HEK293 (cell line): ENCODE measurements at regions not wholly inside any gene's neighbourhood (a gene's known extent, or its start where the extent isn't known, plus 50 kb on each side); places are given as distances from the start of the nearest gene placed in this dataset.

ENCODE experiments used
- CTCF ChIA-PET: fragments of 350-600 bp; formaldehyde crosslinking; extraction: SDS; loops from one replicate; lab custom pipeline; 2021; ENCODE audit warnings: antibody characterized with exemption; lab: Yijun Ruan, JAX
- POLR2A ChIA-PET: fragments of 300-600 bp; formaldehyde crosslinking; extraction: SDS; loops from one replicate; lab custom pipeline; 2020; ENCODE audit warnings: antibody characterized with exemption, inconsistent platforms; lab: Yijun Ruan, JAX
- H3K27ac ChIP-seq: fragments of 200-500 bp; sonication (Bioruptor generic); 2 replicates; pipeline ENCODE4 v1.5.1; 2014; ENCODE audit warnings: low read depth, low read length, control low read depth, inconsistent platforms; ENCODE audit errors: extremely low read depth
- H3K36me3 ChIP-seq, 2 experiments: fragments of 200-500 bp in 1 of 2; sonication (Bioruptor generic) in 1 of 2; 1 replicate in 1 of 2; 2 replicates in 1 of 2; pipeline ENCODE4 v1.5.1; 2014 to 2017; ENCODE audit warnings: inconsistent platforms in 2 of 2, low read length in 2 of 2; ENCODE audit not compliant: control insufficient read depth in 2 of 2, insufficient read depth in 1 of 2
- H3K4me1 ChIP-seq: fragments of 200-500 bp; sonication (Bioruptor generic); 2 replicates; pipeline ENCODE4 v1.5.1; 2014; ENCODE audit warnings: mild to moderate bottlenecking, low read length, inconsistent platforms; ENCODE audit not compliant: control insufficient read depth, insufficient read depth
- H3K4me3 ChIP-seq: 2 replicates; pipeline ENCODE4 v1.5.1; 2011; ENCODE audit warnings: low read depth, mild to moderate bottlenecking, control low read depth, low read length, moderate library complexity
- H3K9me3 ChIP-seq: fragments of 200-500 bp; sonication (Bioruptor generic); 2 replicates; pipeline ENCODE4 v1.5.1; 2014; ENCODE audit warnings: low read depth, low read length, inconsistent platforms; ENCODE audit not compliant: control insufficient read depth, insufficient read depth
- GLI2 ChIP-seq: fragments of 450-650 bp; formaldehyde crosslinking; IDR thresholded peaks from 2 replicates; pipeline ENCODE4; 2017; ENCODE audit warnings: missing biosample characterization, missing genetic modification characterization, low read depth, borderline replicate concordance
- HOXA7 ChIP-seq: sonication (generic); formaldehyde crosslinking; IDR thresholded peaks from 2 replicates; pipeline ENCODE4 v1.8.1; 2022; ENCODE audit warnings: missing genetic modification reagents, borderline replicate concordance
- IKZF3 ChIP-seq: fragments of 450-650 bp; IDR thresholded peaks from 2 replicates; pipeline ENCODE4 v1.5.0; 2018; ENCODE audit warnings: missing biosample characterization, mild to moderate bottlenecking, missing genetic modification characterization, moderate library complexity
- KLF8 ChIP-seq: fragments of 450-650 bp; formaldehyde crosslinking; IDR thresholded peaks from 2 replicates; pipeline ENCODE4 v1.5.1; 2016; ENCODE audit warnings: missing biosample characterization, missing genetic modification characterization
- REPIN1 ChIP-seq: fragments of 450-650 bp; formaldehyde crosslinking; IDR thresholded peaks from 2 replicates; pipeline ENCODE4 v1.5.1; 2017; ENCODE audit warnings: missing biosample characterization, missing genetic modification characterization, low read depth
- SALL2 ChIP-seq: fragments of 450-650 bp; formaldehyde crosslinking; IDR thresholded peaks from 2 replicates; pipeline ENCODE4 v1.5.0; 2017; ENCODE audit warnings: missing biosample characterization, mild to moderate bottlenecking, missing genetic modification characterization, borderline replicate concordance
- SETDB1 ChIP-seq: IDR thresholded peaks from one replicate; pipeline ENCODE4 v1.6.1; 2017; ENCODE audit warnings: mild to moderate bottlenecking, low read length, moderate library complexity, mixed read lengths; ENCODE audit not compliant: insufficient read length
- ZBTB8A ChIP-seq: fragments of 450-650 bp; formaldehyde crosslinking; IDR thresholded peaks from 2 replicates; pipeline ENCODE4 v1.5.1; 2016; ENCODE audit warnings: missing biosample characterization, missing genetic modification characterization
- ZNF132 ChIP-seq: fragments of 450-650 bp; formaldehyde crosslinking; IDR thresholded peaks from 2 replicates; pipeline ENCODE4 v1.5.1; 2017; ENCODE audit warnings: missing biosample characterization, missing genetic modification characterization, borderline replicate concordance
- ZNF155 ChIP-seq: fragments of 450-650 bp; formaldehyde crosslinking; IDR thresholded peaks from 2 replicates; pipeline ENCODE4 v1.5.1; 2016; ENCODE audit warnings: missing biosample characterization, missing genetic modification characterization
- ZNF16 ChIP-seq: fragments of 450-650 bp; formaldehyde crosslinking; IDR thresholded peaks from 2 replicates; pipeline ENCODE4 v1.5.1; 2016; ENCODE audit warnings: low read depth, missing biosample characterization, missing genetic modification characterization
- ZNF169 ChIP-seq: fragments of 450-650 bp; formaldehyde crosslinking; IDR thresholded peaks from 2 replicates; pipeline ENCODE4 v1.5.1; 2016; ENCODE audit warnings: missing biosample characterization, missing genetic modification characterization
- ZNF175 ChIP-seq: fragments of 450-650 bp; formaldehyde crosslinking; IDR thresholded peaks from 2 replicates; pipeline ENCODE4 v1.5.1; 2016; ENCODE audit warnings: missing biosample characterization, missing genetic modification characterization
- ZNF221 ChIP-seq: fragments of 450-650 bp; formaldehyde crosslinking; IDR thresholded peaks from 2 replicates; pipeline ENCODE4 v1.5.1; 2017; ENCODE audit warnings: missing biosample characterization, missing genetic modification characterization, borderline replicate concordance
- ZNF23 ChIP-seq: fragments of 450-650 bp; formaldehyde crosslinking; IDR thresholded peaks from 2 replicates; pipeline ENCODE4 v1.5.1; 2016; ENCODE audit warnings: missing biosample characterization, missing genetic modification characterization, borderline replicate concordance
- ZNF24 ChIP-seq: fragments of 450-650 bp; formaldehyde crosslinking; IDR thresholded peaks from 2 replicates; pipeline ENCODE4 v1.5.1; 2016; ENCODE audit warnings: missing biosample characterization, missing genetic modification characterization
- ZNF248 ChIP-seq: fragments of 450-650 bp; formaldehyde crosslinking; IDR thresholded peaks from 2 replicates; pipeline ENCODE4 v1.5.1; 2017; ENCODE audit warnings: missing biosample characterization, missing genetic modification characterization
- ZNF266 ChIP-seq: fragments of 450-650 bp; formaldehyde crosslinking; IDR thresholded peaks from 2 replicates; pipeline ENCODE4 v1.5.1; 2016; ENCODE audit warnings: missing biosample characterization, missing genetic modification characterization, low read depth
- ZNF311 ChIP-seq: fragments of 450-650 bp; formaldehyde crosslinking; IDR thresholded peaks from 2 replicates; pipeline ENCODE4 v1.5.1; 2017; ENCODE audit warnings: missing biosample characterization, missing genetic modification characterization, borderline replicate concordance
- ZNF473 ChIP-seq: fragments of 450-650 bp; formaldehyde crosslinking; IDR thresholded peaks from 2 replicates; pipeline ENCODE4 v1.5.1; 2017; ENCODE audit warnings: missing biosample characterization, missing genetic modification characterization
- ZNF585B ChIP-seq: fragments of 450-650 bp; formaldehyde crosslinking; IDR thresholded peaks from 2 replicates; pipeline ENCODE4 v1.5.1; 2016; ENCODE audit warnings: missing biosample characterization, missing genetic modification characterization
- ZNF596 ChIP-seq: fragments of 450-650 bp; IDR thresholded peaks from 2 replicates; pipeline ENCODE4 v1.5.0; 2018; ENCODE audit warnings: missing biosample characterization, mild to moderate bottlenecking, missing genetic modification characterization, moderate library complexity
- ZNF664 ChIP-seq: fragments of 450-650 bp; formaldehyde crosslinking; IDR thresholded peaks from 2 replicates; pipeline ENCODE4 v1.5.1; 2016; ENCODE audit warnings: missing biosample characterization, missing genetic modification characterization
- ZNF76 ChIP-seq: fragments of 450-650 bp; formaldehyde crosslinking; IDR thresholded peaks from 2 replicates; pipeline ENCODE4; 2016; ENCODE audit warnings: low read depth, missing biosample characterization, missing genetic modification characterization, borderline replicate concordance
- ZNF768 ChIP-seq: fragments of 450-650 bp; formaldehyde crosslinking; IDR thresholded peaks from 2 replicates; pipeline ENCODE4 v1.5.1; 2018; ENCODE audit warnings: missing biosample characterization, mild to moderate bottlenecking, missing genetic modification characterization
- ZNF792 ChIP-seq: fragments of 450-650 bp; formaldehyde crosslinking; IDR thresholded peaks from 2 replicates; pipeline ENCODE4 v1.5.1; 2016; ENCODE audit warnings: missing biosample characterization, missing genetic modification characterization
- ZNF843 ChIP-seq: fragments of 450-650 bp; formaldehyde crosslinking; IDR thresholded peaks from 2 replicates; pipeline ENCODE4 v1.5.1; 2016; ENCODE audit warnings: missing biosample characterization, missing genetic modification characterization
- ZSCAN18 ChIP-seq: fragments of 450-650 bp; formaldehyde crosslinking; IDR thresholded peaks from 2 replicates; pipeline ENCODE4 v1.5.1; 2016; ENCODE audit warnings: missing biosample characterization, missing genetic modification characterization
- TF ChIP-seq, protein P1 (sequence below): fragments of 450-650 bp; formaldehyde crosslinking; IDR thresholded peaks from 2 replicates; pipeline ENCODE4 v1.5.1; 2016; ENCODE audit warnings: missing biosample characterization, missing genetic modification characterization
- TF ChIP-seq, protein P2 (sequence below): fragments of 450-650 bp; formaldehyde crosslinking; IDR thresholded peaks from 2 replicates; pipeline ENCODE4 v1.5.1; 2016; ENCODE audit warnings: missing biosample characterization, missing genetic modification characterization
- TF ChIP-seq, protein P3 (sequence below): fragments of 450-650 bp; formaldehyde crosslinking; IDR thresholded peaks from 2 replicates; pipeline ENCODE4 v1.5.1; 2016; ENCODE audit warnings: missing biosample characterization, missing genetic modification characterization, low read depth

DNA sequence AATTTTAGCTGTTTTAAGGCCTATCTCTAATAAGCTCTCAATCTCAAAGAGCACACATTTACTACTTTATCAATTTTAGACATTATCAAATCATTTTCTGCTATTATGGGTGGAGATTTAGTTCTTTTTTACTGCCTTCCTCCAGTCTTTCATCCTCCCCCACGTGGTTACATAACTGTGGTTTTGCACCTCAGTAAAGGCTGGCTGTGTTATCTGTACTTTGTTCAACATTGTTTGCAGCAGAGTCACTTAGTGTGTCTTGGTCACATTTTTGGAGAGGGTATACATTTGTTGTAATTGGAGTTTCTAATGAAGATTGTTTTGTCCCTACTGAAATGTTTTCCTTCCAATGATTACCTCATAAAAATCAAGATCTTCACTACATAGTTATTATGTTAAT lies 549.6 kb upstream of the CELF4 start:
- TF ChIP-seq ZNF248 (no peak), SETDB1 (no peak), ZSCAN18 (tag by site-specific recombination) (no peak), ZNF221 (tag by site-specific recombination) (no peak), REPIN1 (tag by site-specific recombination) (no peak), ZNF585B (tag by site-specific recombination) (no peak), IKZF3 (no peak), ZNF311 (no peak), ZNF76 (tag by site-specific recombination) (no peak)
- TF ChIP-seq, protein P1, sequence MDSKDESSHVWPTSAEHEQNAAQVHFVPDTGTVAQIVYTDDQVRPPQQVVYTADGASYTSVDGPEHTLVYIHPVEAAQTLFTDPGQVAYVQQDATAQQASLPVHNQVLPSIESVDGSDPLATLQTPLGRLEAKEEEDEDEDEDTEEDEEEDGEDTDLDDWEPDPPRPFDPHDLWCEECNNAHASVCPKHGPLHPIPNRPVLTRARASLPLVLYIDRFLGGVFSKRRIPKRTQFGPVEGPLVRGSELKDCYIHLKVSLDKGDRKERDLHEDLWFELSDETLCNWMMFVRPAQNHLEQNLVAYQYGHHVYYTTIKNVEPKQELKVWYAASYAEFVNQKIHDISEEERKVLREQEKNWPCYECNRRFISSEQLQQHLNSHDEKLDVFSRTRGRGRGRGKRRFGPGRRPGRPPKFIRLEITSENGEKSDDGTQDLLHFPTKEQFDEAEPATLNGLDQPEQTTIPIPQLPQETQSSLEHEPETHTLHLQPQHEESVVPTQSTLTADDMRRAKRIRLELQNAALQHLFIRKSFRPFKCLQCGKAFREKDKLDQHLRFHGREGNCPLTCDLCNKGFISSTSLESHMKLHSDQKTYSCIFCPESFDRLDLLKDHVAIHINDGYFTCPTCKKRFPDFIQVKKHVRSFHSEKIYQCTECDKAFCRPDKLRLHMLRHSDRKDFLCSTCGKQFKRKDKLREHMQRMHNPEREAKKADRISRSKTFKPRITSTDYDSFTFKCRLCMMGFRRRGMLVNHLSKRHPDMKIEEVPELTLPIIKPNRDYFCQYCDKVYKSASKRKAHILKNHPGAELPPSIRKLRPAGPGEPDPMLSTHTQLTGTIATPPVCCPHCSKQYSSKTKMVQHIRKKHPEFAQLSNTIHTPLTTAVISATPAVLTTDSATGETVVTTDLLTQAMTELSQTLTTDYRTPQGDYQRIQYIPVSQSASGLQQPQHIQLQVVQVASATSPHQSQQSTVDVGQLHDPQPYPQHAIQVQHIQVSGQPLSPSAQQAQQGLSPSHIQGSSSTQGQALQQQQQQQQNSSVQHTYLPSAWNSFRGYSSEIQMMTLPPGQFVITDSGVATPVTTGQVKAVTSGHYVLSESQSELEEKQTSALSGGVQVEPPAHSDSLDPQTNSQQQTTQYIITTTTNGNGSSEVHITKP (tag by site-specific recombination), result no peak
- TF ChIP-seq, protein P2, sequence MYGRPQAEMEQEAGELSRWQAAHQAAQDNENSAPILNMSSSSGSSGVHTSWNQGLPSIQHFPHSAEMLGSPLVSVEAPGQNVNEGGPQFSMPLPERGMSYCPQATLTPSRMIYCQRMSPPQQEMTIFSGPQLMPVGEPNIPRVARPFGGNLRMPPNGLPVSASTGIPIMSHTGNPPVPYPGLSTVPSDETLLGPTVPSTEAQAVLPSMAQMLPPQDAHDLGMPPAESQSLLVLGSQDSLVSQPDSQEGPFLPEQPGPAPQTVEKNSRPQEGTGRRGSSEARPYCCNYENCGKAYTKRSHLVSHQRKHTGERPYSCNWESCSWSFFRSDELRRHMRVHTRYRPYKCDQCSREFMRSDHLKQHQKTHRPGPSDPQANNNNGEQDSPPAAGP, result no peak
- Histone ChIP-seq H3K4me1 (no peaks in the 10 kb centered on the region), H3K4me3 (no peak overlapping the region), H3K9me3 (no peaks in the 10 kb centered on the region), H3K27ac (no peak overlapping the region), H3K36me3 (no peaks in the 10 kb centered on the region)
- CTCF ChIA-PET, result interaction anchor here (0.6 kb wide), 1 partner anchor 1103 kb away, joined by 3 read pairs; no protein-coding TSS in a partner anchor
- POLR2A ChIA-PET, result no interaction called here

- Histone ChIP-seq H3K9me3 (no peaks in the 10 kb centered on the region), H3K4me1 (no peaks in the 10 kb centered on the region)
- TF ChIP-seq, protein P3, sequence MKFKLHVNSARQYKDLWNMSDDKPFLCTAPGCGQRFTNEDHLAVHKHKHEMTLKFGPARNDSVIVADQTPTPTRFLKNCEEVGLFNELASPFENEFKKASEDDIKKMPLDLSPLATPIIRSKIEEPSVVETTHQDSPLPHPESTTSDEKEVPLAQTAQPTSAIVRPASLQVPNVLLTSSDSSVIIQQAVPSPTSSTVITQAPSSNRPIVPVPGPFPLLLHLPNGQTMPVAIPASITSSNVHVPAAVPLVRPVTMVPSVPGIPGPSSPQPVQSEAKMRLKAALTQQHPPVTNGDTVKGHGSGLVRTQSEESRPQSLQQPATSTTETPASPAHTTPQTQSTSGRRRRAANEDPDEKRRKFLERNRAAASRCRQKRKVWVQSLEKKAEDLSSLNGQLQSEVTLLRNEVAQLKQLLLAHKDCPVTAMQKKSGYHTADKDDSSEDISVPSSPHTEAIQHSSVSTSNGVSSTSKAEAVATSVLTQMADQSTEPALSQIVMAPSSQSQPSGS (tag by site-specific recombination), result no peak
- TF ChIP-seq HOXA7 (CRISPR knock-in tag) (no peak), ZNF175 (tag by site-specific recombination) (no peak), ZBTB8A (tag by site-specific recombination) (no peak), ZNF16 (no peak), ZNF24 (tag by site-specific recombination) (no peak), ZNF596 (tag by site-specific recombination) (no peak), ZNF266 (tag by site-specific recombination) (no peak), ZNF473 (tag by site-specific recombination) (no peak), ZNF132 (tag by site-specific recombination) (no peak), KLF8 (tag by site-specific recombination) (no peak), ZNF792 (no peak), SALL2 (no peak), ZNF23 (tag by site-specific recombination) (no peak), GLI2 (tag by site-specific recombination) (no peak), ZNF843 (tag by site-specific recombination) (no peak), ZNF169 (no peak), ZNF155 (tag by site-specific recombination) (no peak), ZNF664 (tag by site-specific recombination) (no peak), ZNF768 (tag by site-specific recombination) (no peak)
- TF ChIP-seq, all 188 proteins: peak for 0
- Histone ChIP-seq H3K4me3 (no peak overlapping the region), H3K27ac (no peak overlapping the region), H3K36me3 (no peaks in the 10 kb centered on the region)
- ChIA-PET CTCF (no interaction called here), POLR2A (no interaction called here)
Measured at GRCh38 chr18:38087538-38087937, 521.9 kb upstream of the CELF4 start.
